SK-N-SH treated with all-trans-retinoic acid at 6 μM for 48 hours (cell line): ENCODE measurements at regions not wholly inside any gene's neighbourhood (a gene's known extent, or its start where the extent isn't known, plus 50 kb on each side); places are given as distances from the start of the nearest gene placed in this dataset.
"Not testable (repeated sequence)": the region's sequence is repeated elsewhere in the genome, so short reads cannot be mapped to it uniquely, and the experiment has no call there.

Experiments
- ARNTL ChIP-seq: fragments of 450-650 bp; formaldehyde crosslinking; IDR thresholded peaks from 2 replicates; pipeline ENCODE4 v1.5.0; 2020; ENCODE audit warnings: low read depth, mild to moderate bottlenecking, moderate library complexity, borderline replicate concordance
- GLIS3 ChIP-seq: fragments of 250-450 bp; sonication (Bioruptor Pico); IDR thresholded peaks from 2 replicates; pipeline ENCODE4 v1.5.0; 2020; ENCODE audit warnings: mild to moderate bottlenecking, moderate library complexity
- ISL1 ChIP-seq: fragments of 250-450 bp; sonication (Bioruptor Pico); IDR thresholded peaks from 2 replicates; pipeline ENCODE4 v2.1.2; 2022; ENCODE audit warnings: mild to moderate bottlenecking, moderate library complexity
- RARB ChIP-seq: fragments of 250-450 bp; sonication (Bioruptor Pico); IDR thresholded peaks from 2 replicates; pipeline ENCODE4 v1.8.0; 2021; ENCODE audit warnings: mild to moderate bottlenecking, moderate library complexity
- ZC3H10 ChIP-seq: fragments of 250-450 bp; sonication (Bioruptor Pico); IDR thresholded peaks from 2 replicates; pipeline ENCODE4 v1.5.1; 2021; ENCODE audit warnings: mild to moderate bottlenecking, moderate library complexity
- ZFP3 ChIP-seq: fragments of 250-450 bp; sonication (Bioruptor Pico); IDR thresholded peaks from 2 replicates; pipeline ENCODE4 v1.5.0; 2020; ENCODE audit warnings: mild to moderate bottlenecking, moderate library complexity
- ZNF565 ChIP-seq: fragments of 450-650 bp; formaldehyde crosslinking; conservative IDR thresholded peaks from 2 replicates; pipeline ENCODE4 v1.5.0; 2020; ENCODE audit warnings: low read depth, mild to moderate bottlenecking, moderate library complexity
- TF ChIP-seq, protein P1 (sequence below): fragments of 250-450 bp; sonication (Bioruptor Pico); IDR thresholded peaks from 2 replicates; pipeline ENCODE4 v1.8.0; 2020; ENCODE audit warnings: mild to moderate bottlenecking, moderate library complexity, borderline replicate concordance
- TF ChIP-seq, protein P2 (sequence below): fragments of 250-450 bp; sonication (Bioruptor Pico); IDR thresholded peaks from 2 replicates; pipeline ENCODE4 v1.5.1; 2020; ENCODE audit warnings: low read depth, mild to moderate bottlenecking, moderate library complexity

DNA sequence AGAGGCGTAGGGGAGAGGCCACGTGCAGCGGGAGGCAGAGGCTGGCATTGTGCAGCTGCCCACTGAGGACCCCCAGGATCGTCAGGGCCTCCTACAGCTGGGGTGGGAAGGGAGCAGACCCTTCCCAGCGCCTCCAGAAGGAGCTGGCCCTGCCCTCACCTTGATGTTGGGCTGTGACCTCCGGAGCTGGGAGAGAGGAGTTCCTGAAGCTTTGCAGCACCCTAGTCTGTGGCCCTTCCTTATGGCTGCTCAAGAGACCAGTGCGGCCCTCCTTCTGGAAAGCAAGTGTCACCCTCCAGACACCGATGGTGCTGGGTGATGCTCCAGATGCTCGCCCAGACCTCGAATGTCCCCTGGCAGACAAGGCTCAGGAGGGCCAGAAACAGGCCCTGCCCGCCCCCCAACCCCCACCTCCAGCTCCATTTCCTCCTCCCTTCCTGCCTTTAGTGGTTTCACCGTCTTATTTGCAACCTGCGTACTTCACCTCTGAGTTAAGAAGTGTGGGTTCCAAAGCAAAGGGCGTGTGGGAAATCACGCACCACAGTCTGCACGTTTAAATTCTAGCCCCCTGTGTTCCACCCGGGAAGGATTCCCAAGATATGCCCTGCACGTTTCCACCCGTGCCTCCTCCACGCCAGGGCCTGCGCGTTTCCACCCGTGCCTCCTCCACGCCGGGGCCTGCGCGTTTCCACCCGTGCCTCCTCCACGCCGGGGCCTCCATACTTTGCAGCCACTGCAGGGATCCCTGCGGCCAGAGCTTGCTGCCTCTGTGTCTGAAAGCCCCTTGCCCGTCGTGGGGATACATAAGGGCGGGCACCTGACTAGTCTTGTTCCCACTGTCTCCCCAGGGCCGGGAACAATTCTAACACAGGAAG is 152.6 kb downstream of the NPIPB11 start:
- TF ChIP-seq ZNF565 (CRISPR knock-in tag); GLIS3; ZFP3; ISL1 (CRISPR knock-in tag); RARB (CRISPR knock-in tag); ARNTL; ZC3H10: not testable (repeated sequence)
- TF ChIP-seq, protein P1, sequence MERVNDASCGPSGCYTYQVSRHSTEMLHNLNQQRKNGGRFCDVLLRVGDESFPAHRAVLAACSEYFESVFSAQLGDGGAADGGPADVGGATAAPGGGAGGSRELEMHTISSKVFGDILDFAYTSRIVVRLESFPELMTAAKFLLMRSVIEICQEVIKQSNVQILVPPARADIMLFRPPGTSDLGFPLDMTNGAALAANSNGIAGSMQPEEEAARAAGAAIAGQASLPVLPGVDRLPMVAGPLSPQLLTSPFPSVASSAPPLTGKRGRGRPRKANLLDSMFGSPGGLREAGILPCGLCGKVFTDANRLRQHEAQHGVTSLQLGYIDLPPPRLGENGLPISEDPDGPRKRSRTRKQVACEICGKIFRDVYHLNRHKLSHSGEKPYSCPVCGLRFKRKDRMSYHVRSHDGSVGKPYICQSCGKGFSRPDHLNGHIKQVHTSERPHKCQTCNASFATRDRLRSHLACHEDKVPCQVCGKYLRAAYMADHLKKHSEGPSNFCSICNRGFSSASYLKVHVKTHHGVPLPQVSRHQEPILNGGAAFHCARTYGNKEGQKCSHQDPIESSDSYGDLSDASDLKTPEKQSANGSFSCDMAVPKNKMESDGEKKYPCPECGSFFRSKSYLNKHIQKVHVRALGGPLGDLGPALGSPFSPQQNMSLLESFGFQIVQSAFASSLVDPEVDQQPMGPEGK (CRISPR knock-in tag), result not testable (repeated sequence)
- TF ChIP-seq, protein P2, sequence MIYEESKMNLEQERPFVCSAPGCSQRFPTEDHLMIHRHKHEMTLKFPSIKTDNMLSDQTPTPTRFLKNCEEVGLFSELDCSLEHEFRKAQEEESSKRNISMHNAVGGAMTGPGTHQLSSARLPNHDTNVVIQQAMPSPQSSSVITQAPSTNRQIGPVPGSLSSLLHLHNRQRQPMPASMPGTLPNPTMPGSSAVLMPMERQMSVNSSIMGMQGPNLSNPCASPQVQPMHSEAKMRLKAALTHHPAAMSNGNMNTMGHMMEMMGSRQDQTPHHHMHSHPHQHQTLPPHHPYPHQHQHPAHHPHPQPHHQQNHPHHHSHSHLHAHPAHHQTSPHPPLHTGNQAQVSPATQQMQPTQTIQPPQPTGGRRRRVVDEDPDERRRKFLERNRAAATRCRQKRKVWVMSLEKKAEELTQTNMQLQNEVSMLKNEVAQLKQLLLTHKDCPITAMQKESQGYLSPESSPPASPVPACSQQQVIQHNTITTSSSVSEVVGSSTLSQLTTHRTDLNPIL (CRISPR knock-in tag), result not testable (repeated sequence)
